Keratinocyte (primary cell): ENCODE measurements at regions not wholly inside any gene's neighbourhood (a gene's known extent, or its start where the extent isn't known, plus 50 kb on each side); places are given as distances from the start of the nearest gene placed in this dataset.

ENCODE experiments used
- CTCF ChIP-seq, 3 experiments: IDR thresholded peaks in 1 of 3; conservative IDR thresholded peaks in 1 of 3; optimal IDR thresholded peaks in 1 of 3; 2 replicates in 2 of 3; 3 replicates in 1 of 3; pipeline versions ENCODE3 to v1.5.1; 2011; ENCODE audit warnings: low read length in 3 of 3, mild to moderate bottlenecking in 3 of 3, moderate library complexity in 2 of 3, control low read depth in 1 of 3, inconsistent platforms in 1 of 3; ENCODE audit not compliant: insufficient read depth in 2 of 3; ENCODE audit errors: extremely low read depth in 1 of 3
- EZH2 ChIP-seq: IDR thresholded peaks from one replicate; pipeline ENCODE4 v1.6.1; 2012; ENCODE audit warnings: inconsistent platforms, mild to moderate bottlenecking, low read length, moderate library complexity

DNA sequence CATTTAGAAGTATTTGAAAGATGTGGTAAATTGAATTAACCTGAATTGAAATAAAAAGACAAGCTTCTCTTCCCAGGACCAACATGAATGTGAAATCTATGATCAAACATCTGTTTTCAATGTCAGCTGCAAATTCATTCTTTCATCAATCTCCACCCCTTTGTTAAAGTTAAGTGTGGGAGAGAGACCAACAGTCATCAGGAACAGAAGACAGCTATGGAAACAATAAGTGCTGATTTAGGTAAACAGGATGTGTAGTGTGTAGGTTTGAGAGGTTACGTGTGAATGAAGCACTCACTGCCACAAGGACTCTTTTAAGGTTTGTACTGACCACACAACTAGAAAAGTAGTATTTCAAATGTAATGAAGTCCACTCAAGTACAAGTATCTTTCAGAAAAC is 1659.8 kb upstream of the CELF4 start:
- TF ChIP-seq CTCF (optimal IDR thresholded peaks at IDR 0.05 in 1 of 3, IDR thresholded peaks at IDR 0.05 in 1 of 3, conservative IDR thresholded peaks at IDR 0.05 in 1 of 3; ENCODE audit: extremely low read depth in 1 of 3, insufficient read depth in 2 of 3, low read length in 3 of 3) (no peak), EZH2 (no peak)
